Fibroblast of villous mesenchyme (primary cell): ENCODE measurements at regions not wholly inside any gene's neighbourhood (a gene's known extent, or its start where the extent isn't known, plus 50 kb on each side); places are given as distances from the start of the nearest gene placed in this dataset.

Source experiments
- DNase-seq: peaks from one replicate; pipeline ENCODE4 v3.0.0-alpha.2; 2010; ENCODE audit warnings: low read depth
- H3K4me3 ChIP-seq: 2 replicates; pipeline ENCODE4 v1.5.1; 2011; ENCODE audit warnings: low read depth, mild to moderate bottlenecking, low read length
- CTCF ChIP-seq: IDR thresholded peaks from 2 replicates; pipeline ENCODE4 v1.5.1; 2012; ENCODE audit warnings: low read depth, mild to moderate bottlenecking, low read length; ENCODE audit not compliant: insufficient read depth

- TF ChIP-seq CTCF = no peak
These were observed 350.8 kb downstream of the FBXO8 start for GRCh38 chr4:173932701-173933100.

DNA sequence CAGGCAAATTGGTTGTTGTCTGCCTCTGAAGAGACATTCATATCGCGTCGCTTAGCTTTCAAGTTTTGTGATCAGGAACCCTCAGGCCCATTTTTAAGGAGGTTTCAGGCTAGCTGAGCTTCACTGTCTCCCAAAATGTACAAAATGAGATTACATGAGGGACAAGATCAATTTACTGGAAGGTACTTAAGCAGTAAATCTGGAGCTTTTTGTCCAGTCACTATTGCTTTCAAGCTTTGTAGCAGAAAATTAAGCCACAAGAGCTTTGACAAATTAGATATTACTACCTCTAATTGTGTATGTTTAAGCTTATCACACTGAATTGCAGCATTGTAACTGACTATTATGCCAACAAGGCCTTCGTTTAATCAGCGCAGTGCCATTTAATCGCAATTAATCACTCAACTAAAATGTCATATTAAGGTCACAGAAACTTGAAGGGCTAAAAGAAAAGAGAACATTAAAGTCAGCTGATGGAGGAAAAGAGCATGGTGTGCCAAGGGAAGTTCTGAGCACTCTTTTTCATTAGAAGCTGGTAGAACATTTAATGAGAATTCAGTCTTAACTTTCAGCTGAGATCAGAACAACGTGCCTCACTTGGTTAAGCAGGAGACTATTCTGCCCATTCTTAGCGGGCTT, 353.0 kb downstream of the FBXO8 start:
- no peak overlapping the region for H3K4me3 ChIP-seq
- no peak for DNase-seq
- TF ChIP-seq CTCF = no peak

More at GRCh38 chr4:173932701-173933100, 350.8 kb downstream of the FBXO8 start:
- DNase-seq = no peak
- no peak overlapping the region for H3K4me3 ChIP-seq

DNA sequence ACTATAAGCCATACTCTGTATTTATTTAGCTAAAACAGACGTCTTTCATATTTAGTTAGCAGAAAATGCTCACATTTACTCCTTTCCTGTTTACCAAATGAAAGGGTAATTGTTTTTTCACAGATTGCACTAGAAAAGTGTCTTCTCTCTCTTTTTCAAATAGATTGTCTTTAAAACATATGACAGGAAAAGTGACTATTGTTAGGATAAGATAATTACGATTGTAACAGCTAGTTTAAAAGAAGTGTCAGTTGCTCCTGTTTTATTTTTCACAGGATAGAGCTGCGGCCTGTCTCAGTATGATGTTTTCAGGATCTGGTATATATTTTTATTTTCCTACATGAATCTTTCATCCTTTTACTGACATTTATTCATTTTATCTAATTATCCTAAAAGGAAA, 353.5 kb downstream of the FBXO8 start:
- H3K4me3 ChIP-seq = no peak overlapping the region
- no peak for TF ChIP-seq CTCF
- no peak for DNase-seq

- no peak overlapping the region for H3K4me3 ChIP-seq
- no peak for DNase-seq
- no peak for TF ChIP-seq CTCF
These were observed 358.9 kb downstream of the FBXO8 start for GRCh38 chr4:173924561-173924960.

GRCh38 chr4:173919861-173920260, 363.6 kb downstream of the FBXO8 start:
- TF ChIP-seq CTCF = no peak
- DNase-seq = peak; percentile 11
- H3K4me3 ChIP-seq = no peak overlapping the region

DNA sequence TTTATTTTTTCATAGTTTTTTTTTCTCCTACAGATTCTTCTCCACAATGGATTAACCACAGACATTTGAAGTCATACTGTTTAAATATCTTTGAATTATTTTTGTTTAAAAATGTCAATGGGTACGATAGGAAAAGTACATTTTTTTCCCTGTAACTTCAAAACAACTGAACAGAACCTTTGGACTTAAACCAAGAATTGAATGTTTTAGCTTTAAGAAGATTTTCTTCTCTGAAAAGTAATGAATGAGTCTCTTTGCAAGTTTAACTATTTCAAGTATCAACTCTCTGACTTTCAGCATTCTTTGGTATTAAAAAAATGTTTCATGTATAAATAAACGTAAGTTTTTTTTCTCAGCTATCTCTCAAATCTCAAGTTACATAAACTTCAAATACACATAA, 364.3 kb downstream of the FBXO8 start:
- no peak overlapping the region for H3K4me3 ChIP-seq
- TF ChIP-seq CTCF = no peak
- peak; percentile 75 for DNase-seq
